MM.1S (cell line): ENCODE measurements at regions not wholly inside any gene's neighbourhood (a gene's known extent, or its start where the extent isn't known, plus 50 kb on each side); places are given as distances from the start of the nearest gene placed in this dataset.

Experiments used
- DNase-seq: peaks from one replicate; pipeline ENCODE4 v3.0.0-alpha.2; 2015
- H2AFZ ChIP-seq: fragments of 300-600 bp; sonication (generic); 2 replicates; pipeline ENCODE4 v1.6.0; 2016; ENCODE audit warnings: antibody characterized with exemption, low read length
- H3F3A ChIP-seq: fragments of 300-600 bp; sonication (generic); 2 replicates; pipeline ENCODE4 v1.6.1; 2016; ENCODE audit warnings: mild to moderate bottlenecking, antibody characterized with exemption, low read length, moderate library complexity, mixed read lengths; ENCODE audit not compliant: insufficient read depth
- H3K27ac ChIP-seq: fragments of 300-600 bp; sonication (generic); 2 replicates; pipeline ENCODE4 v1.5.1; 2016; ENCODE audit warnings: mild to moderate bottlenecking, low read length
- H3K27me3 ChIP-seq: fragments of 300-600 bp; sonication (generic); replicated peaks from 2 replicates; pipeline ENCODE4 v1.6.0; 2016; ENCODE audit warnings: low read length; ENCODE audit not compliant: insufficient read depth
- H3K36me3 ChIP-seq: fragments of 300-600 bp; sonication (generic); replicated peaks from 2 replicates; pipeline ENCODE4 v1.6.1; 2016; ENCODE audit warnings: mild to moderate bottlenecking, low read length, mixed read lengths; ENCODE audit not compliant: insufficient read depth
- H3K4me1 ChIP-seq: fragments of 300-600 bp; sonication (generic); 2 replicates; pipeline ENCODE4 v1.6.1; 2016; ENCODE audit warnings: low read length, mixed read lengths
- H3K4me2 ChIP-seq: fragments of 300-600 bp; sonication (generic); 2 replicates; pipeline ENCODE4 v1.6.0; 2016; ENCODE audit warnings: low read depth, low read length
- H3K4me3 ChIP-seq: fragments of 300-600 bp; sonication (generic); 2 replicates; pipeline ENCODE4 v1.5.1; 2016; ENCODE audit warnings: low read length, mixed read lengths
- H3K79me2 ChIP-seq: fragments of 300-600 bp; sonication (generic); 2 replicates; pipeline ENCODE4 v1.6.1; 2016; ENCODE audit warnings: mixed run types, low read length, mixed read lengths
- H3K9ac ChIP-seq: fragments of 300-600 bp; sonication (generic); 2 replicates; pipeline ENCODE4 v1.6.1; 2016; ENCODE audit warnings: low read length, mixed read lengths
- H3K9me2 ChIP-seq: fragments of 300-600 bp; sonication (generic); replicated peaks from 2 replicates; pipeline ENCODE4 v1.6.1; 2016; ENCODE audit warnings: mild to moderate bottlenecking, low read length, mixed read lengths; ENCODE audit not compliant: insufficient read depth
- H3K9me3 ChIP-seq: fragments of 300-600 bp; sonication (generic); replicated peaks from 2 replicates; pipeline ENCODE4 v1.6.1; 2016; ENCODE audit warnings: mild to moderate bottlenecking, low read length, mixed read lengths; ENCODE audit not compliant: insufficient read depth
- H4K20me1 ChIP-seq: fragments of 300-600 bp; sonication (generic); 2 replicates; pipeline ENCODE4 v1.6.1; 2016; ENCODE audit warnings: mild to moderate bottlenecking, low read length, moderate library complexity, mixed read lengths; ENCODE audit not compliant: insufficient read depth
- CTCF ChIP-seq: fragments of 300-600 bp; sonication (generic); IDR thresholded peaks from 2 replicates; pipeline ENCODE4 v1.5.1; 2016; ENCODE audit warnings: antibody characterized with exemption, low read length, mixed read lengths
- EZH2 ChIP-seq: fragments of 300-600 bp; sonication (generic); optimal IDR thresholded peaks from 2 replicates; pipeline ENCODE3; 2017; ENCODE audit warnings: low read depth, mild to moderate bottlenecking, antibody characterized with exemption, low read length, mixed read lengths
- EZH2phosphoT487 ChIP-seq: fragments of 300-600 bp; sonication (generic); IDR thresholded peaks from 2 replicates; pipeline ENCODE4 v1.6.1; 2018; ENCODE audit warnings: antibody characterized with exemption, low read length

- no peak overlapping the region for H2AFZ ChIP-seq
- no peaks in the 10 kb centered on the region for H3K9me2 ChIP-seq
- TF ChIP-seq EZH2 (no peak), CTCF (no peak), EZH2phosphoT487 (no peak)
- H3K79me2 ChIP-seq, result no peaks in the 10 kb centered on the region
- no peak for DNase-seq
- H3F3A ChIP-seq, result no peaks in the 10 kb centered on the region
- H3K4me3 ChIP-seq, result no peak overlapping the region
- no peak overlapping the region for H3K4me2 ChIP-seq
- no peaks in the 10 kb centered on the region for H4K20me1 ChIP-seq
- no peak overlapping the region for H3K27ac ChIP-seq
- no peaks in the 10 kb centered on the region for H3K4me1 ChIP-seq
- H3K9ac ChIP-seq, result no peak overlapping the region
- no peaks in the 10 kb centered on the region for H3K36me3 ChIP-seq
- H3K27me3 ChIP-seq, result no peaks in the 10 kb centered on the region
- no peaks in the 10 kb centered on the region for H3K9me3 ChIP-seq
Observed at GRCh38 chr14:34340025-34340625, 121.9 kb downstream of the SPTSSA start.

- Histone ChIP-seq H3K4me1 (no peaks in the 10 kb centered on the region), H3K36me3 (no peaks in the 10 kb centered on the region), H2AFZ (no peak overlapping the region), H3K27ac (no peak overlapping the region), H3K9ac (no peak overlapping the region), H3K9me2 (no peaks in the 10 kb centered on the region), H3K79me2 (no peaks in the 10 kb centered on the region), H3K27me3 (no peaks in the 10 kb centered on the region), H3F3A (no peaks in the 10 kb centered on the region), H3K9me3 (no peaks in the 10 kb centered on the region), H3K4me3 (no peak overlapping the region), H3K4me2 (no peak overlapping the region), H4K20me1 (no peaks in the 10 kb centered on the region)
- TF ChIP-seq EZH2phosphoT487 (no peak), CTCF (no peak), EZH2 (no peak)
- no peak for DNase-seq
Observed at GRCh38 chr14:34338056-34338455, 124.0 kb downstream of the SPTSSA start.

GRCh38 chr14:34336501-34336900, 125.5 kb downstream of the SPTSSA start:
- TF ChIP-seq EZH2 (no peak), EZH2phosphoT487 (no peak)
- no peaks in the 10 kb centered on the region for H4K20me1 ChIP-seq
- 0 out of 2 replicates have a peak, but pooled peaks cover 11% of the 10 kb centered on the region for H3F3A ChIP-seq
- H3K36me3 ChIP-seq, result no peaks in the 10 kb centered on the region
- no peaks in the 10 kb centered on the region for H3K79me2 ChIP-seq
- no peak overlapping the region for H3K27ac ChIP-seq
- H3K9me2 ChIP-seq, result no peaks in the 10 kb centered on the region
- no peak overlapping the region for H3K4me2 ChIP-seq
- no peak overlapping the region for H2AFZ ChIP-seq
- H3K4me3 ChIP-seq, result no peak overlapping the region
- no peak for DNase-seq
- no peaks in the 10 kb centered on the region for H3K9me3 ChIP-seq
- no peaks in the 10 kb centered on the region for H3K27me3 ChIP-seq
- no peak overlapping the region for H3K9ac ChIP-seq
- peaks cover 6% of the 10 kb centered on the region; the same call in 1 of the 2 replicates for H3K4me1 ChIP-seq

GRCh38 chr14:34335968-34336367, 126.1 kb downstream of the SPTSSA start:
- Histone ChIP-seq H3K27ac (no peak overlapping the region), H2AFZ (no peak overlapping the region), H3K4me1 (peaks cover 8% of the 10 kb centered on the region; the same call in 1 of the 2 replicates), H3K9ac (no peak overlapping the region), H3K79me2 (no peaks in the 10 kb centered on the region), H3K4me2 (no peak overlapping the region), H3K27me3 (no peaks in the 10 kb centered on the region), H3K36me3 (no peaks in the 10 kb centered on the region), H3K9me2 (no peaks in the 10 kb centered on the region), H3F3A (0 out of 2 replicates have a peak, but pooled peaks cover 11% of the 10 kb centered on the region), H4K20me1 (no peaks in the 10 kb centered on the region), H3K9me3 (no peaks in the 10 kb centered on the region), H3K4me3 (no peak overlapping the region)
- no peak for TF ChIP-seq CTCF
- no peak for TF ChIP-seq EZH2phosphoT487
- no peak for TF ChIP-seq EZH2
- DNase-seq, result no peak
